Hematopoietic multipotent progenitor cell treated with erythropoietin and hydrocortisone succinate and interleukin-3 and kit ligand, for 6 days (in vitro differentiated cells): ENCODE measurements at regions not wholly inside any gene's neighbourhood (a gene's known extent, or its start where the extent isn't known, plus 50 kb on each side); places are given as distances from the start of the nearest gene placed in this dataset.
A peak's percentile ranks its signal among the peaks of the same experiment; 100 is the strongest.

Experiments used
- DNase-seq: peaks from one replicate; pipeline ENCODE4 v3.0.0-alpha.2; 2015

DNA sequence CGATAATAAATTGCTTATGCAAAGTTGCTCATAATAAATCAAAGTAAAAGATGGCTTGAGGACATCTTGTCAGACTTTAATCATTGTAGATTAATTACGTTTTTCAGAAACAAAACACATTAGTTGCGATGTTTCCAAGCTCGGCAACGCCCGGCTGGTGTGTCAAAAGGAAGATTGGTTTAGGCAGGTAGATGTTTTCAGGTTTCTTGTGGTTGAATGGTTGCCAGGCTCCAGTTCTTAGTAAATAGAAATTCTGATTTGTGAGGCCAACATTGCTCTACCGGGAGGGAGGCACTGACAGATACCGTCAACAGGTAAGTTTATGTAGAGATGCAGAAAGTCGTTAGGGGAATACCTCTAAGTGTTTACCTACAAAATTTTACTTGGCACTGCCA, 280.3 kb downstream of the NPR3 start:
- no peak for DNase-seq

- no peak for DNase-seq
Observed at GRCh38 chr5:32996336-32996735, 285.2 kb downstream of the NPR3 start.

DNA sequence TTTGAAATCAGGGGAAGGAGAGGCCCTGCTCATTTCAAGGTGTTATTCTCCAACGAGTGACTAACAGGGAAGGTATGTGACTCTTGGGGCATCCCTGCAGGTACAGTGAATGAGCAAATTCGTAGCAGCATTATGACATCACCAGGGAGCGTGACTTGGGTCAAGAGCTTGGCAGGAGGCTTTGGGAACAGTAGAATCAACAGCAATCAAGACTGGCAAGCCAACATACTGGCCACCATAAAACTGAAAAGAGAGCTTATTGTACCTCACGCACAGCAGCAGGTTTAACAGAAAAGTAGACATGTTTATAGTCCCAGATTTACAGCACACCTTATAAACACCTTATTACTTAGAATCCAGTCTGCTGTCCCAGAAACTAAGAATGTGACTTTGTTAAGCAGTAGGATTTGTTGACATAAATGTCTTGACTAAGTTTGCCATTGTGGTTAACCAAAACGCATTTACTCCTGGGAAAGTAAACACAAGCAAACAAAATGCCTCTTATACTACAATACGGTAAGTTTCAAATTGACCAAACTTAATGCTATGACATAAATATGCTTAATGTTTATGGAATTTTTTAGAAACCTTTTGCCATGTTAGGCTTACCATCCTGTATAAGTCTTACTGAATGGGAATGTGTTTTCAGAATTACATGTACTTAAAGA, 297.8 kb downstream of the NPR3 start:
- no peak for DNase-seq

- no peak for DNase-seq
Observed at GRCh38 chr5:33010846-33011245, 299.7 kb downstream of the NPR3 start.

GRCh38 chr5:33011801-33012200, 300.7 kb downstream of the NPR3 start:
- DNase-seq, result no peak

DNA sequence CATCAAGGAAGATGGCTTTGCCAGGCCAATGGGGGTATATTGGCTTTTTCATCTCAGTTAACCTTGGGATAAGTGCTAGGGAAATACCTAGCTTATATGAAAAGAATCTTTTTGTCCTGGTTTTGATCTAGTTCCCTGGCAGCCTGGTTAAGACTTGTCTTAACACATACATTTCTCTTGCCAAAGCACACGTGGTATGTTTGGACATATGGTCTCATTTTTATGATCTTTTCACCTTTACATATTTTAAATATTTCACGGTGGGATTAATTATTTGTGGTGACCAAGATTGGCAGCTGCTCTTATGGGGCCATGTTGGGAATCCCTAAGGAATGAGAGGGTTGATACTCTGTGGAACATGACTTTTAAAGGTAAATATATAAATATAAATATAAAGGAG, 312.5 kb downstream of the NPR3 start:
- no peak for DNase-seq

GRCh38 chr5:33032271-33033070, 321.4 kb downstream of the NPR3 start:
- no peak for DNase-seq

DNA sequence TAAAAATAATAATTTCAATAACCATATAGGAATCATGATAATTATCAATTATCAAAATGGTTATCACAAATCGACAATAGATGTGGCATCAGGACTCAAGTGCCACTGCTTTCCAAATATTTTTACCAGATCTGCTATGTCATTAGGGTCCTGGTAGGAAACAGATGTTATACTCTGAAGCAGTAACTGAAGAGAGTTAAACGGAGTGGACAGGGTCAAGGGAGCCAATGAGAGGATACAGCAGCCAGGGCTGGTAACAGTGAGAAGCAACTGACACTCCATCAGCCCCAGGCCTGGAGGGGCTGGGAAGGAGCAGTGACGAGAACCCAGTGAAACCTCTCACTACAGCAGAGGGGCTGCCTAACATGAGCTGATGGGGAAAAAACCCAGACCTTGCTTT, 322.4 kb downstream of the NPR3 start:
- no peak for DNase-seq

GRCh38 chr5:33034777-33035176, 323.7 kb downstream of the NPR3 start:
- DNase-seq, result no peak

DNA sequence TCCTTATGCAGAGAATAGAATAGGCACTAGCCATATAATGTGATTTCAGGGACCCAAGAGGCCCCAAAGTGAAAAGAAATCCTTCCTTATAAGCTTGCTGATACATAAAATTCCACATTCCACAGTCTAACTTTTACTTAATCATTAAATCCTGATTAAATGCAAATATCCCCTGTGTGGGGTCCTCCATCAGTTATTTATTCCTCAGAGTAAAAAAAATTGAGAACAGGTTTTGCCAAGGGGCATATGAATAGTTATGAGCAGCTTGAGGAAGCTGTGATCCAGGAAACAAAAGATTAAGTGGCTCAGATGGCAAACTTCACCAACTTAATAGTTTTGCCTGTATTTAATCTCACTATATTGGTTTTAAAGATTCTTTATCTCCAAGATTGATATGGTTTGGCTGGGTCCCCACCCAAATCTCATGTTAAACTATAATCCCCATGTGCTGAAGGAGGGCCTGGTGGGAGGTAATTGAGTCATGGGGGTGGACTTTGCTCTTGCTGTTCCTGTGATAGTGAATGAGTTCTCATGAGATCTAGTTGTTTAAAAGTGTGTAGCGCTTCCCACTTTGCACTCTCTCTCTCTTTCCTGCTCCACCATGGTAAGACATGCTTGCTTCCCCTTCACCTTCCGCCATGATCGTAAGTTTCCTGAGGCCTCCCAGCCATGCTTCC, 324.9 kb downstream of the NPR3 start:
- DNase-seq, result no peak

DNA sequence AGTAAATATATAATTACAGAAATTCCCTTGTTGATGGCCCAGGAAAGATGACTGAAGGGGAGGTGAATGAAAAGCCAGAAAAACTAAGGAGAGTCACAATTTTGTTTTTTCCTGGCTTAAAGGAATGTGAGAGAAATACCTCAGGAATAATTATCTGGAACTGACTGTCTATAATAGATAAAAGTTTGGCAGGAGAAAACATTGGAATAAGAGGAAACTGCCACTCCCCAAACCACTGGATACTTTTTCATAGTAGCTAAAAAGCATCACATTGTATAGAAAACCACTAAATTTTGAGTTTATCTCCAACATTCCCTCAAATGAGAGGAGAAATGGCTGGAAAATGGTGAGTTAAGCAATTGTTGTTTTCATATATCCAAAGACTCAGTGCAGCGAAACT, 326.0 kb downstream of the NPR3 start:
- no peak for DNase-seq

GRCh38 chr5:33041586-33041985, 330.5 kb downstream of the NPR3 start:
- DNase-seq, result no peak

DNA sequence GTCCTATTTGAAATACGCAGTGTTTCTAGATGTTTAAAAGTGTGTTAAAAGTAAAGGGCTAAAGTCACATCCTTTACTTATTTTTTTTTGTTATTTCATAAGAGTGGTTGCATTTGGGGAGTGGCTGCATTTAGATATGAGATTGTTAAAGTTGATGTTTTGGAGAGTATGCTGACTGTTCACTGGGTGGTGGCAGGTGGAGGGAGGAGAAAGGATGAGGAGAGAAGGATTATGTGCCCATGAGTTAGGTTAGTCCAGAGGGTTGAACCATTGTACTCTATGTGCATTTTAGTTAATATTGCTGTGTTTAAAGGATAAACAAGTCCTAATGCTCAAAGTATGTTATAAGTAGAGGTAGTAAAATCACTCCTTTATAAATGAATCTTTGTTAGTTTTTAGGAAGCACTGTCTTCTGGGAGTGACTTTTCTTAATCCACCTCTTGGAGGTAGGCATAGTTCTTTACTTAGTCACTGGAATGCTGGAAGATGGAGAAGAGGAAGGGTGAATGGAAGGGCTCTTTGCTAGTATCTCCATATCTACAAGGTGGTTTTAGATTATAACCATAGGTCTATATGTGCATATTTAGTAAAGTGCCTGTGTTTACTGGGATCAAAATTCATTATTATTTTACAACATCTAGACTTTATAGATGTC, 332.3 kb downstream of the NPR3 start:
- DNase-seq, result no peak

- no peak for DNase-seq
Observed at GRCh38 chr5:33046091-33046490, 335.0 kb downstream of the NPR3 start.

- no peak for DNase-seq
Observed at GRCh38 chr5:33048315-33048714, 337.2 kb downstream of the NPR3 start.

DNA sequence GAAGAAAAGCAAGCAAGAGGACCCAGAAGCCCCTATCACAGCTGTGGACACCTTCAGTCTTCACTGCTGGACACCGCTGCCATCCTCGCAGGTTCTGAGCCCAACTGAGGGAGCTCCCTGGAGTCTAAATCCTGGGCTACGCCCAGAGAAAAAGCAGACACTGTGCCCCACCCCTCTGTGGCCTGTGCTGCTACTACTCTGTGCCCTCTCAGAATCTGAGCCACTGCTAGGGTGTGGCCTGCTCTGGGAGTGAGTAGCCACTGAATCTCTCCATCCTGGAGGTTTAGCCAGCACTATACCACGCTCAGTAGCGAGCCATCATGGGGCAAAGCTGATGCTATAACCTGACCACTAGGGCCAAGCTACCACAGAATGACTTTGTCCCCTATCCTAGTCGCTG, 338.2 kb downstream of the NPR3 start:
- DNase-seq, result peak; percentile 3

DNA sequence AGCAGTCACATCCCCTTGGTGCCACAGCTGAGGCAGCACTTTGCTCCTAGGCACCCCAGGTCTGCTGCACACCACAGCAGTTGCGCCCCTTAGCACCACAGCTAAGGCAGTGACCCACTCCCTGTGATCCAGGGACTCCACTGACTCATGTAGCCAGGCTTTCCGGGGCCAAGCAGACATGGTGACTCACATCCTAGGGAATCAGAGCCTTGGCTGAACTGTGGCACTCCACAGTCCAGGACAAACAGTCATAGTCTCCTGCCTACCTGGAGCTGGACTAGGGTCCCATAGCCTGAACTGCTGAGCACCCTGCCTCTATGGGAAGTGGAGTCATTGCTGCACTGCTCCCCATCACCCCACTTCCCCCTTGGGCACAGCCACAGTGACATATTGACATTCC, 338.7 kb downstream of the NPR3 start:
- DNase-seq, result no peak

- DNase-seq, result no peak
Observed at GRCh38 chr5:33059081-33059480, 348.0 kb downstream of the NPR3 start.

GRCh38 chr5:33065131-33065530, 354.0 kb downstream of the NPR3 start:
- DNase-seq, result no peak

- DNase-seq, result no peak
Observed at GRCh38 chr5:33067291-33067690, 356.2 kb downstream of the NPR3 start.

GRCh38 chr5:33068786-33069185, 357.7 kb downstream of the NPR3 start:
- no peak for DNase-seq

GRCh38 chr5:33072296-33072695, 361.2 kb downstream of the NPR3 start:
- no peak for DNase-seq

GRCh38 chr5:33072726-33073125, 361.6 kb downstream of the NPR3 start:
- DNase-seq, result no peak

DNA sequence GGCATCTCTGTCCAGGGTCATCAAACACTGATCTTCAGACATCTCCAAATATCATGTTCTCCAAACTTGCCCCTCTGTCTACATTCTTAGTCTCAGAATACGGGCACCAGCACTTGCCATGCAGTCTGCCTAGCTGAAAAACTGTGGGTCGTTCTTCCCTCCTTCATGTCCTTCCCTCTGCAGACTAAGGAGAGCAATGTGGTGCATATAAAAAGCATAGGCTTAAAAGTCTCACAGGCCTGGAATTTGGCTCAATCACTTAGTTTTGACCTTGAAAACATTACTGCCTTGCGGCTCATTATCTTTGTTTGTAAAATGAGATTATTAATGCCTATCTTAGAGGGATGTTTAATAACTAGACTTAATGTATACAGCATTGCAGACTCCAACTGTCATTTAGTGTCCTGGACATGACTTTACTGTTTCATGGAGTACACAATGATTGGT, 362.8 kb downstream of the NPR3 start:
- no peak for DNase-seq
